ENCODE measurements at regions not wholly inside any gene's neighbourhood (a gene's known extent, or its start where the extent isn't known, plus 50 kb on each side); places are given as distances from the start of the nearest gene placed in this dataset.

DNA sequence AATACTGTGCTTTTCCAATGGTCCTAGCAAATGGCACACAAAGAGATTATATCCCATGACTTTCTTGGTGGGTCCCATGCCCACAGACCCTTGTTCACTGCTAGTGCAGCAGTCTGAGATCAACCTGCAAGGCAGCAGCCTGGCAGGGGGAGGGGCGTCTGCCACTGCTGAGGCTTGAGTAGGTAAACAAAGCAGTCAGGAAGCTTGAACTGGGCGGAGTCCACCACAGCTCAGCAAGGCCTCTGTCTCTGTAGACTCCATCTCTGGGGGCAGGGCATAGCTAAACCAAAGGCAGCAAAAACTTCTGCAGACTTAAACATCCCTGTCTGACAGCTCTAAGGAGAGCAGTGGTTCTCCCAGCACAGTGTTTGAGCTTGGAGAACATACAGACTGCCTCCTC, 82.9 kb downstream of the ZNF737 start:
- Histone ChIP-seq H3K79me2 (ENCODE audit: insufficient read depth, low read length) (no peaks in the 10 kb centered on the region), H3K36me3 (ENCODE audit: insufficient read depth, low read length) (no peaks in the 10 kb centered on the region), H3K4me2 (ENCODE audit: low read depth, low read length, poor library complexity, severe bottlenecking) (no peak overlapping the region), H3K27me3 (ENCODE audit: insufficient read depth, low read length, poor library complexity, severe bottlenecking) (no peaks in the 10 kb centered on the region), H2AFZ (ENCODE audit: low read length) (no peak overlapping the region), H4K20me1 (ENCODE audit: insufficient read depth, low read length, poor library complexity, severe bottlenecking) (no peaks in the 10 kb centered on the region), H3F3A (ENCODE audit: low read depth) (no peaks in the 10 kb centered on the region), H3K9me3 (ENCODE audit: insufficient read depth, low read depth, low read length) (no peaks in the 10 kb centered on the region; the same call in 1 of the 2 replicates), H3K9ac (ENCODE audit: low read depth, low read length, poor library complexity, severe bottlenecking) (no peak overlapping the region), H3K4me3 (ENCODE audit: low read length, poor library complexity, severe bottlenecking) (no peak overlapping the region), H3K4me1 (ENCODE audit: insufficient read depth, low read length, poor library complexity, severe bottlenecking) (no peaks in the 10 kb centered on the region), H3K9me2 (replicated peaks; ENCODE audit: low read depth, low read length) (no peaks in the 10 kb centered on the region)
- TF ChIP-seq EZH2phosphoT487 (IDR thresholded peaks at IDR 0.05; ENCODE audit: borderline replicate concordance) (no peak), CTCF (conservative IDR thresholded peaks at IDR 0.05; ENCODE audit: low read length) (no peak)

DNA sequence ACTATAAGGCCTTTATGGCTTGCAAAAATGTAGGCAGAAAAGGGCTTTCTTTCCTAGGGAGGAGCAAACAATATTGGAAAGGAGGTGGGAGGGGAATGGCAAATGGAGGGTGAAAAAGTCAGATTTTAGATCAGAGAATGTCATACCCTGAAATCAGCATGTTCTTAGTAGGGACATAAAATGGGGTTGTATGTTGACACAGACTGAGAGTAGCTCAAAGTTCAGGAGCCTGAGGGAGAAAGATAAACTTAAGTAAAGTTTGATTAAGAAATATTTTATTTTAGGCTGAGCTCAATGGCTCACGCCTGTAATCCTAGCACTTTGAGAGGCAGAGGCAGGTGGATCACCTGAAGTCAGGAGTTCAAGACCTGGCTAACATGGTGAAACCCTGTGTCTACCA, 83.8 kb downstream of the ZNF737 start:
- H2AFZ ChIP-seq (ENCODE audit: low read length) = no peak overlapping the region
- H3K4me2 ChIP-seq (ENCODE audit: low read depth, low read length, poor library complexity, severe bottlenecking) = no peak overlapping the region
- H4K20me1 ChIP-seq (ENCODE audit: insufficient read depth, low read length, poor library complexity, severe bottlenecking) = no peaks in the 10 kb centered on the region
- no peaks in the 10 kb centered on the region for H3K4me1 ChIP-seq (ENCODE audit: insufficient read depth, low read length, poor library complexity, severe bottlenecking)
- no peaks in the 10 kb centered on the region for H3K27me3 ChIP-seq (ENCODE audit: insufficient read depth, low read length, poor library complexity, severe bottlenecking)
- H3K4me3 ChIP-seq (ENCODE audit: low read length, poor library complexity, severe bottlenecking) = no peak overlapping the region
- no peaks in the 10 kb centered on the region; the same call in 1 of the 2 replicates for H3K9me3 ChIP-seq (ENCODE audit: insufficient read depth, low read depth, low read length)
- no peaks in the 10 kb centered on the region for H3K9me2 ChIP-seq (replicated peaks; ENCODE audit: low read depth, low read length)
- no peaks in the 10 kb centered on the region for H3K36me3 ChIP-seq (ENCODE audit: insufficient read depth, low read length)
- H3F3A ChIP-seq (ENCODE audit: low read depth) = no peaks in the 10 kb centered on the region
- H3K79me2 ChIP-seq (ENCODE audit: insufficient read depth, low read length) = no peaks in the 10 kb centered on the region
- no peak overlapping the region for H3K9ac ChIP-seq (ENCODE audit: low read depth, low read length, poor library complexity, severe bottlenecking)
- TF ChIP-seq CTCF (conservative IDR thresholded peaks at IDR 0.05; ENCODE audit: low read length) (no peak), EZH2phosphoT487 (IDR thresholded peaks at IDR 0.05; ENCODE audit: borderline replicate concordance) (no peak)

GRCh38 chr19:20479483-20479882, 86.1 kb downstream of the ZNF737 start:
- Histone ChIP-seq H3F3A (ENCODE audit: low read depth) (no peaks in the 10 kb centered on the region), H3K4me2 (ENCODE audit: low read depth, low read length, poor library complexity, severe bottlenecking) (no peak overlapping the region), H3K9me3 (ENCODE audit: insufficient read depth, low read depth, low read length) (peaks cover 6% of the 10 kb centered on the region; the same call in 1 of the 2 replicates), H3K4me1 (ENCODE audit: insufficient read depth, low read length, poor library complexity, severe bottlenecking) (no peaks in the 10 kb centered on the region), H3K9me2 (replicated peaks; ENCODE audit: low read depth, low read length) (no peaks in the 10 kb centered on the region), H3K27me3 (ENCODE audit: insufficient read depth, low read length, poor library complexity, severe bottlenecking) (no peaks in the 10 kb centered on the region), H3K9ac (ENCODE audit: low read depth, low read length, poor library complexity, severe bottlenecking) (no peak overlapping the region), H4K20me1 (ENCODE audit: insufficient read depth, low read length, poor library complexity, severe bottlenecking) (no peaks in the 10 kb centered on the region), H2AFZ (ENCODE audit: low read length) (no peak overlapping the region), H3K79me2 (ENCODE audit: insufficient read depth, low read length) (no peaks in the 10 kb centered on the region), H3K4me3 (ENCODE audit: low read length, poor library complexity, severe bottlenecking) (no peak overlapping the region), H3K36me3 (ENCODE audit: insufficient read depth, low read length) (no peaks in the 10 kb centered on the region)
- no peak for TF ChIP-seq CTCF (conservative IDR thresholded peaks at IDR 0.05; ENCODE audit: low read length)
- no peak for TF ChIP-seq EZH2phosphoT487 (IDR thresholded peaks at IDR 0.05; ENCODE audit: borderline replicate concordance)

Measured in Loucy (cell line).